GM06990 (cell line): ENCODE measurements at regions not wholly inside any gene's neighbourhood (a gene's known extent, or its start where the extent isn't known, plus 50 kb on each side); places are given as distances from the start of the nearest gene placed in this dataset.

Experiments
- DNase-seq: peaks from one replicate; pipeline ENCODE4 v3.0.0-alpha.2; 2011; ENCODE audit not compliant: insufficient read length; ENCODE audit errors: extremely low read depth
- H3K27me3 ChIP-seq: replicated peaks from 2 replicates; pipeline ENCODE4 v1.6.0; 2011; ENCODE audit warnings: low read length; ENCODE audit not compliant: control insufficient read depth, insufficient read depth
- H3K36me3 ChIP-seq: 2 replicates; pipeline ENCODE4 v1.5.1; 2011; ENCODE audit warnings: low read length; ENCODE audit not compliant: control insufficient read depth, insufficient read depth
- H3K4me3 ChIP-seq: replicated peaks from 2 replicates; pipeline ENCODE4 v1.5.1; 2011; ENCODE audit warnings: low read depth, mild to moderate bottlenecking, control low read depth, low read length
- TF ChIP-seq, protein P1 (sequence below): IDR thresholded peaks from 2 replicates; pipeline ENCODE4 v1.5.1; 2011; ENCODE audit warnings: low read length, control low read depth, mild to moderate bottlenecking, inconsistent platforms; ENCODE audit not compliant: insufficient read depth, poor library complexity, severe bottlenecking

DNA sequence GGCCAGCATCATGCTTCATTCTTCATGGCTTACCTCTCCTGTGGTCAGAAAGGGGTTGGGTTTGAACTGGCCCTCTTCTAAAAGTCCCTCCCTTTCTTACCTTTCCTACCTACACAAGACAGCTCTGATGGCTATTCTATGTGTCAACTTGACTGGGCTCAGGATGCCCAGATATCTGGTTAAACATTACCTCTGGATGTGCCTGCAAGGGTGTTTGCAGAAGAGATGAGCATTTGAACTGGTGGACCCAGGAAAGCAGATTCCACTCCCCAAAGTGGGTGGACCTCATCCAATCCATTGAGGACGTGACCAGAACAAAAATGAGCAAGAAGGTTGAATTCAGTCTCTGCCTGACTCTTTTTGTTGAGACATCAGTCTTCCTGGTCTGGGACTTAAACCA lies 79.0 kb upstream of the TCF7L2 start:
- TF ChIP-seq, protein P1, sequence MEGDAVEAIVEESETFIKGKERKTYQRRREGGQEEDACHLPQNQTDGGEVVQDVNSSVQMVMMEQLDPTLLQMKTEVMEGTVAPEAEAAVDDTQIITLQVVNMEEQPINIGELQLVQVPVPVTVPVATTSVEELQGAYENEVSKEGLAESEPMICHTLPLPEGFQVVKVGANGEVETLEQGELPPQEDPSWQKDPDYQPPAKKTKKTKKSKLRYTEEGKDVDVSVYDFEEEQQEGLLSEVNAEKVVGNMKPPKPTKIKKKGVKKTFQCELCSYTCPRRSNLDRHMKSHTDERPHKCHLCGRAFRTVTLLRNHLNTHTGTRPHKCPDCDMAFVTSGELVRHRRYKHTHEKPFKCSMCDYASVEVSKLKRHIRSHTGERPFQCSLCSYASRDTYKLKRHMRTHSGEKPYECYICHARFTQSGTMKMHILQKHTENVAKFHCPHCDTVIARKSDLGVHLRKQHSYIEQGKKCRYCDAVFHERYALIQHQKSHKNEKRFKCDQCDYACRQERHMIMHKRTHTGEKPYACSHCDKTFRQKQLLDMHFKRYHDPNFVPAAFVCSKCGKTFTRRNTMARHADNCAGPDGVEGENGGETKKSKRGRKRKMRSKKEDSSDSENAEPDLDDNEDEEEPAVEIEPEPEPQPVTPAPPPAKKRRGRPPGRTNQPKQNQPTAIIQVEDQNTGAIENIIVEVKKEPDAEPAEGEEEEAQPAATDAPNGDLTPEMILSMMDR, result no peak
- DNase-seq, result no peak
- no peaks in the 10 kb centered on the region for H3K36me3 ChIP-seq
- no peak overlapping the region for H3K4me3 ChIP-seq
- no peaks in the 10 kb centered on the region for H3K27me3 ChIP-seq

DNA sequence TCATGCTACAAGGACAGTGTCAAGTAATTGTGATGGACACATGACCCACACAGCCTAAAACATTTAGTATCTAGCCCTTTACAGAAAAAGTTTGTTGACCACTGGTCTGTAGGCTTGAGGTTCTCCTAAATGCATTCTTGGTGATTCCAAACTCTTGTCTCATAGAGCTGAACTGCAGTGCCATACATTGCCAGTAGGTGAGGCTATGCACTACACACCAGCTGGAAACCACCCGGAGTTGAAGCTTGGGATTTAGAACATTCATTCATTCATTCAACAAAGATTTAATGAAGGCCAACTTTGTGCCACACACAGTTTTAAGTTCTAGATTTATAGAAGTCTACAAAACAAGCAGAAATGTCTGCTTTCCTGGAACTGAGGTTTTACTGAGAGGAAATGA lies 77.3 kb upstream of the TCF7L2 start:
- no peaks in the 10 kb centered on the region; the same call in 1 of the 2 replicates for H3K27me3 ChIP-seq
- TF ChIP-seq, protein P1, result peak; percentile 29
- H3K36me3 ChIP-seq, result no peaks in the 10 kb centered on the region
- H3K4me3 ChIP-seq, result no peak overlapping the region
- DNase-seq, result no peak

DNA sequence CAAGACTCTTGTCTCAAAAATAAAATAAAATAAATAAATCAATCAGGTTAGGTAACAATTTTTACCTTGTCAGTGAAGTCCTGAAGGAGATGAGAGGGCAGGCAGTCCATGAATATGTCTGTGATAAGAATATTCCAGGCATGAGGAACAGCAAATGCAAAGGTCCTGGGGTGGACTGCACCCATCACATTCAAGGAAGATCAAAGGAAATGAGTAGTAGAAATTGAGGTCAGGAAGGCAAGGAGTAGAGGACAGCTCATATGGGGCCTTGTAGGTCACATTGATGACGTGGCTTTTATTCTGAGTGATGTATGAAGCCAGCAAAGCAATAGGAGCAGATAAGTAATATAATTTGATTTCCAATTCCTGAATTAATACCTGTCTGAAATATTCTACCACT lies 76.5 kb upstream of the TCF7L2 start:
- TF ChIP-seq, protein P1, result no peak
- Histone ChIP-seq H3K27me3 (no peaks in the 10 kb centered on the region; the same call in 1 of the 2 replicates), H3K4me3 (no peak overlapping the region), H3K36me3 (no peaks in the 10 kb centered on the region)
- DNase-seq, result no peak

DNA sequence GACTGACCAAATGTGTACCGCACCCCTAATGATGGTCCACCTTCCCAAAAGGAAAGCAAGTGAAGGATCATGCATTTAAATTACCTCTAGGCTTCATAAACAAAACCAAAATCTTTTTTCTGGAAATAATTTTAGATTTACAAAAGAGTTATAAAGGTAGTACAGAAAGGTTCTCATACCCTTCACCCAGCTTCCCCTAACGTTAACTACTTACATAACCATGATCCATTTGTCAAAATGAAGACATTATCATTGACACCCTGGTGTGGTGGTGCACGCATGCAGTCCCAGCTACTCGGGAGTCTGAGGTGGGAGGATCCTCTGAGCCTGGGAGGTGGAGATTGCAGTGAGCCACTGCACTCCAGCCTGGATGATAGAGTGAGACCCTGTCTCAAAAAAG lies 75.1 kb upstream of the TCF7L2 start:
- no peaks in the 10 kb centered on the region for H3K36me3 ChIP-seq
- no peaks in the 10 kb centered on the region; the same call in 1 of the 2 replicates for H3K27me3 ChIP-seq
- TF ChIP-seq, protein P1, result no peak
- DNase-seq, result no peak
- H3K4me3 ChIP-seq, result no peak overlapping the region

DNA sequence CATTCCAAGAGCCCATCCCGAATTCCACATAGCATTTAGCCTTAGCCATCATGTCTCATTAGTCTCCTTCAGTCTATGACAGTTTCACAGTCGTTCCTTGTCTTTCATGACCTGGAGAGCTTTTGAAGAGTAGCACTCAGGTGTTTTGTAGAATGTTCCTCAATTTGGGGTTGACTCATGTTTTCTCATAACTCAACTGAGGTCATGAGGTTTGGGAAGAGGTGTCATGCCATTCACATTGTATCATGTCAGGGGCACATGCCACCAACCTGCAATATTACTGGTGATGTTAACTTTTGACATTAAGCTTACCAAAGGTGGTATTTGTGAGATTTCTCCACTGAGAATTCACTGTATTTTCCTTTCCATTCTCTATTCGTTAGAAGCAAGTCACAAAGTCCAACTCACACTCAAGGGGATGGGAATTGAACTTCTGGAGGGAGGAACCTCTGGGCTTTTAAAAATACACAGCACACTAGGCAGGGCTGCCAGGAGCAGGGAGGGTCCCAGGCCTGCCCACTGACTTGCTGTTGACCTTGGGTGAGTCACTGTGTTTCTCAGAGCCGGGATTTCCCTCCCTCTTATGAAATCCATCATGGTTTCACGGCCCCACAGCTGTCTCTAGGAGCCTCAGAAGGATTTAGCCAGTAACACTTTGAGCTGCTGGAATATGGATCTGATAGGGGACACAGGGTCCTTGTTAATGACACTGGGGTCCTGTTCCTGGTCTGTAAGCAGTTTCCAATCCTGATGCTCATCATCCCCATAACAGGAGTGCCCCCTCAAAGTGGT lies 74.4 kb upstream of the TCF7L2 start:
- no peaks in the 10 kb centered on the region; the same call in 1 of the 2 replicates for H3K27me3 ChIP-seq
- DNase-seq, result no peak
- no peaks in the 10 kb centered on the region for H3K36me3 ChIP-seq
- TF ChIP-seq, protein P1, result no peak
- no peak overlapping the region for H3K4me3 ChIP-seq
